Neural progenitor cell (in vitro differentiated cells): ENCODE measurements at regions not wholly inside any gene's neighbourhood (a gene's known extent, or its start where the extent isn't known, plus 50 kb on each side); places are given as distances from the start of the nearest gene placed in this dataset.

Experiments
- EZH2phosphoT487 ChIP-seq: fragments of 200-600 bp; sonication (generic); IDR thresholded peaks from 2 replicates; pipeline ENCODE4 v1.6.1; 2017; ENCODE audit warnings: antibody characterized with exemption
- TF ChIP-seq, protein P1 (sequence below): fragments of 200-600 bp; sonication (generic); IDR thresholded peaks from 2 replicates; pipeline ENCODE4 v1.5.1; 2017; ENCODE audit warnings: antibody characterized with exemption, mild to moderate bottlenecking

DNA sequence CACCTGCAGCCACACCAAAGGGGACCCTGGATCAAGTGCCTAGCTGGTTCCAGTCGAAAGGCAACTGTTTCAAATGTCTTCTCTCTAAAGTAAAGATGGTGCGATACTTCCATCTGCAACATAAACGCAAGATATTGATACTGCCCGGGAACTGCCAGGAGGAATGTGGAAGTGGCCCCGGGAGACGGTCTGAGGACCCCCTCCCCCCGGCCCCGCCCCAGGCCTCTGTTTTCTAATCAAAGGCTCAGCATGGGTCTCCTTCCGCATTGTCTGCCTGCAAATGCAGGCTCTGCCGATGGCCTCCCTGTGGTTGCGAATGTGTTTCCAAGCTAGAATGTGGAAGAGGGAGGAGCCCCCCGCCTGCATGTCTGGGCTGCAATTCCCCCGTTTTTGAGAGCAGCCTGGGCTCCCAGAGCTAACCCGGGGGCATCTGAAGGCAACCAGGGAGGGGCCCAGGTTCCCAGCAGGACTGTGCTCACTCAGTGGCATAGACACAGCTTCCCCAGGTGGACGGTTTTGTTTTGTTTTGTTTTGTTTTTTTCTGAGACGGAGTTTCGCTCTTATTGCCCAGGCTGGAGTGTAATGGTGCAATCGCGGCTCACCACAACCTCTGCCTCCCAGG is 223.9 kb upstream of the PPP2R2D start:
- TF ChIP-seq, protein P1, sequence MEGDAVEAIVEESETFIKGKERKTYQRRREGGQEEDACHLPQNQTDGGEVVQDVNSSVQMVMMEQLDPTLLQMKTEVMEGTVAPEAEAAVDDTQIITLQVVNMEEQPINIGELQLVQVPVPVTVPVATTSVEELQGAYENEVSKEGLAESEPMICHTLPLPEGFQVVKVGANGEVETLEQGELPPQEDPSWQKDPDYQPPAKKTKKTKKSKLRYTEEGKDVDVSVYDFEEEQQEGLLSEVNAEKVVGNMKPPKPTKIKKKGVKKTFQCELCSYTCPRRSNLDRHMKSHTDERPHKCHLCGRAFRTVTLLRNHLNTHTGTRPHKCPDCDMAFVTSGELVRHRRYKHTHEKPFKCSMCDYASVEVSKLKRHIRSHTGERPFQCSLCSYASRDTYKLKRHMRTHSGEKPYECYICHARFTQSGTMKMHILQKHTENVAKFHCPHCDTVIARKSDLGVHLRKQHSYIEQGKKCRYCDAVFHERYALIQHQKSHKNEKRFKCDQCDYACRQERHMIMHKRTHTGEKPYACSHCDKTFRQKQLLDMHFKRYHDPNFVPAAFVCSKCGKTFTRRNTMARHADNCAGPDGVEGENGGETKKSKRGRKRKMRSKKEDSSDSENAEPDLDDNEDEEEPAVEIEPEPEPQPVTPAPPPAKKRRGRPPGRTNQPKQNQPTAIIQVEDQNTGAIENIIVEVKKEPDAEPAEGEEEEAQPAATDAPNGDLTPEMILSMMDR: no peak
- TF ChIP-seq EZH2phosphoT487: peak; percentile 28
